H9 (cell line): ENCODE measurements at regions not wholly inside any gene's neighbourhood (a gene's known extent, or its start where the extent isn't known, plus 50 kb on each side); places are given as distances from the start of the nearest gene placed in this dataset.

ENCODE experiments used
- DNase-seq: peaks from one replicate; pipeline ENCODE4 v3.0.0-alpha.2; 2017
- H2AFZ ChIP-seq: one replicate; pipeline ENCODE4 v1.6.1; 2013; ENCODE audit warnings: mild to moderate bottlenecking, low read length, control low read depth, moderate library complexity
- H2AK5ac ChIP-seq: 2 replicates; pipeline ENCODE4 v1.6.1; 2013; ENCODE audit warnings: low read length, control low read depth, mixed read lengths; ENCODE audit not compliant: insufficient read length
- H2BK120ac ChIP-seq: one replicate; pipeline ENCODE4 v1.6.1; 2013; ENCODE audit warnings: low read depth, mild to moderate bottlenecking, low read length, control low read depth, inconsistent platforms; ENCODE audit not compliant: poor library complexity, severe bottlenecking
- H2BK12ac ChIP-seq: 2 replicates; pipeline ENCODE4 v1.6.1; 2013; ENCODE audit warnings: low read length, control low read depth, mixed read lengths, low read depth; ENCODE audit not compliant: insufficient read length
- H2BK15ac ChIP-seq: 2 replicates; pipeline ENCODE4 v1.6.1; 2013; ENCODE audit warnings: low read depth, low read length, control low read depth
- H2BK20ac ChIP-seq: one replicate; pipeline ENCODE4 v1.6.1; 2013; ENCODE audit warnings: low read depth, mild to moderate bottlenecking, low read length, control low read depth, inconsistent platforms; ENCODE audit not compliant: poor library complexity, severe bottlenecking
- H2BK5ac ChIP-seq: 2 replicates; pipeline ENCODE4 v1.6.1; 2013; ENCODE audit warnings: low read length, control low read depth, mixed read lengths; ENCODE audit not compliant: insufficient read length
- H3K14ac ChIP-seq: 2 replicates; pipeline ENCODE4 v1.6.1; 2013; ENCODE audit warnings: low read length, control low read depth; ENCODE audit not compliant: insufficient read depth
- H3K18ac ChIP-seq: 2 replicates; pipeline ENCODE4 v1.6.1; 2013; ENCODE audit warnings: low read depth, mild to moderate bottlenecking, mixed read lengths, low read length, control low read depth; ENCODE audit not compliant: insufficient read length
- H3K23ac ChIP-seq: 2 replicates; pipeline ENCODE4 v1.6.1; 2013; ENCODE audit warnings: low read length, control low read depth, mixed read lengths, low read depth; ENCODE audit not compliant: insufficient read length
- H3K23me2 ChIP-seq: 2 replicates; pipeline ENCODE4 v1.6.1; 2013; ENCODE audit warnings: low read depth, mild to moderate bottlenecking, mixed read lengths, low read length, control low read depth; ENCODE audit not compliant: insufficient read length, poor library complexity, severe bottlenecking
- H3K27ac ChIP-seq: 2 replicates; pipeline ENCODE4 v1.5.1; 2013; ENCODE audit warnings: low read length, control low read depth, mixed read lengths, low read depth; ENCODE audit not compliant: insufficient read length
- H3K27me3 ChIP-seq: 2 replicates; pipeline ENCODE4 v1.6.1; 2013; ENCODE audit warnings: low read length, control low read depth, inconsistent platforms; ENCODE audit not compliant: insufficient read depth
- H3K4ac ChIP-seq: 2 replicates; pipeline ENCODE4 v1.6.1; 2013; ENCODE audit warnings: low read depth, mild to moderate bottlenecking, control low read depth, inconsistent platforms, low read length, moderate library complexity
- H3K4me1 ChIP-seq: 2 replicates; pipeline ENCODE4 v1.6.1; 2013; ENCODE audit warnings: low read length, control low read depth, inconsistent platforms; ENCODE audit not compliant: insufficient read depth
- H3K4me2 ChIP-seq: 2 replicates; pipeline ENCODE4 v1.6.1; 2013; ENCODE audit warnings: low read length, control low read depth, mixed read lengths; ENCODE audit not compliant: insufficient read length, insufficient read depth
- H3K56ac ChIP-seq: 2 replicates; pipeline ENCODE4 v1.6.1; 2013; ENCODE audit warnings: low read depth, mild to moderate bottlenecking, mixed read lengths, low read length, control low read depth; ENCODE audit not compliant: insufficient read length
- H3K79me1 ChIP-seq: 2 replicates; pipeline ENCODE4 v1.6.1; 2013; ENCODE audit warnings: low read depth, mild to moderate bottlenecking, moderate library complexity, low read length, control low read depth, inconsistent platforms; ENCODE audit not compliant: insufficient read depth, poor library complexity, severe bottlenecking
- H3K79me2 ChIP-seq: 2 replicates; pipeline ENCODE4 v1.6.1; 2013; ENCODE audit warnings: low read length, control low read depth, inconsistent platforms; ENCODE audit not compliant: insufficient read depth
- H3K9ac ChIP-seq: 2 replicates; pipeline ENCODE4 v1.6.1; 2013; ENCODE audit warnings: low read length, control low read depth, mixed read lengths; ENCODE audit not compliant: insufficient read length; ENCODE audit errors: extremely low read depth
- H3K9me3 ChIP-seq: one replicate; pipeline ENCODE4 v1.6.1; 2013; ENCODE audit warnings: low read depth, low read length, inconsistent platforms; ENCODE audit not compliant: control insufficient read depth
- H3T11ph ChIP-seq: one replicate; pipeline ENCODE4 v1.6.1; 2013; ENCODE audit warnings: mild to moderate bottlenecking, low read length, control low read depth, inconsistent platforms
- H4K20me1 ChIP-seq: one replicate; pipeline ENCODE4 v1.6.1; 2013; ENCODE audit not compliant: control insufficient read depth, insufficient read length, insufficient read depth
- H4K5ac ChIP-seq: 2 replicates; pipeline ENCODE4 v1.6.1; 2013; ENCODE audit warnings: low read depth, mild to moderate bottlenecking, mixed read lengths, low read length, control low read depth; ENCODE audit not compliant: insufficient read length
- H4K8ac ChIP-seq: replicated peaks from 2 replicates; pipeline ENCODE4 v1.6.1; 2013; ENCODE audit warnings: low read length, control low read depth, mixed read lengths, low read depth; ENCODE audit not compliant: insufficient read length
- H4K91ac ChIP-seq: 2 replicates; pipeline ENCODE4 v1.6.1; 2013; ENCODE audit warnings: low read depth, mild to moderate bottlenecking, moderate library complexity, mixed read lengths, low read length, control low read depth; ENCODE audit not compliant: insufficient read length
- H3K27ac Mint-ChIP-seq, 3 experiments: 2 replicates in 2 of 3; 3 replicates in 1 of 3; pipeline ENCODE4 v1.8.0; 2020 to 2021; ENCODE audit warnings: mixed read lengths in 3 of 3, mild to moderate bottlenecking in 1 of 3, moderate library complexity in 1 of 3
- H3K27me3 Mint-ChIP-seq: 2 replicates; pipeline ENCODE4 v1.8.0; 2021; ENCODE audit warnings: low read depth, mild to moderate bottlenecking, moderate library complexity, mixed read lengths
- H3K36me3 Mint-ChIP-seq, 3 experiments: 2 replicates in 2 of 3; 3 replicates in 1 of 3; pipeline ENCODE4 v1.8.0; 2020 to 2021; ENCODE audit warnings: low read depth in 3 of 3, mixed read lengths in 3 of 3; ENCODE audit not compliant: insufficient read depth in 1 of 3
- H3K4me1 Mint-ChIP-seq, 2 experiments: 2 replicates each; pipeline ENCODE4 v1.8.0; 2020; ENCODE audit warnings: mixed read lengths in 2 of 2
- H3K4me3 Mint-ChIP-seq, 2 experiments: 2 replicates in 1 of 2; 3 replicates in 1 of 2; pipeline ENCODE4 v1.8.0; 2020 to 2021; ENCODE audit warnings: mild to moderate bottlenecking in 2 of 2, mixed read lengths in 2 of 2, moderate library complexity in 1 of 2
- H3K9me3 Mint-ChIP-seq, 2 experiments: 2 replicates in 1 of 2; 3 replicates in 1 of 2; pipeline ENCODE4 v1.8.0; 2020; ENCODE audit warnings: mild to moderate bottlenecking in 2 of 2, mixed read lengths in 2 of 2, moderate library complexity in 1 of 2
- CTCF ChIP-seq: fragments of 200-600 bp; sonication (generic); conservative IDR thresholded peaks from 3 replicates; pipeline ENCODE4 v1.8.0; 2021; ENCODE audit warnings: antibody characterized with exemption, mild to moderate bottlenecking
- WGBS: extraction: QIAGEN DNeasy Blood & Tissue Kit; methylation state at CpG from one replicate; pipeline ENCODE4 v1.1.7; 2013; ENCODE audit warnings: missing lambda C conversion rate, low lambda C conversion rate, mixed read lengths; ENCODE audit not compliant: insufficient read length; ENCODE audit errors: extremely low coverage; 5-methylcytosine and 5-hydroxymethylcytosine counted together

- H3K18ac ChIP-seq, result no peak overlapping the region
- no peak overlapping the region for H3K14ac ChIP-seq
- no peak overlapping the region for H2BK5ac ChIP-seq
- TF ChIP-seq CTCF, result no peak
- H3K23ac ChIP-seq, result no peak overlapping the region
- no peak overlapping the region for H4K8ac ChIP-seq
- no peaks in the 10 kb centered on the region for H3K9me3 ChIP-seq
- no peaks in the 10 kb centered on the region for H3K79me2 ChIP-seq
- H3K56ac ChIP-seq, result no peak overlapping the region
- no peak overlapping the region for H4K91ac ChIP-seq
- H3K4ac ChIP-seq, result no peak overlapping the region
- Mint-ChIP-seq H3K27ac (0 out of 7 replicates have a peak overlapping the region, but pooled peaks of 1 of the 3 experiments have one; percentile 21), H3K27me3 (no peaks in the 10 kb centered on the region; the same call in 1 of the 2 replicates), H3K4me3 (no peak overlapping the region), H3K9me3 (no peaks in the 10 kb centered on the region), H3K36me3 (no peaks in the 10 kb centered on the region; a peak in 1 of 7 replicates), H3K4me1 (peaks cover 21 to 29% of the 10 kb centered on the region in 2 experiments)
- H2BK12ac ChIP-seq, result no peak overlapping the region
- no peak overlapping the region for H2AFZ ChIP-seq
- no peak overlapping the region for H2BK15ac ChIP-seq
- H3K4me2 ChIP-seq, result no peak overlapping the region
- no peaks in the 10 kb centered on the region for H3K79me1 ChIP-seq
- H3K27me3 ChIP-seq, result no peaks in the 10 kb centered on the region; the same call in 1 of the 2 replicates
- no peak overlapping the region for H3K27ac ChIP-seq
- H3T11ph ChIP-seq, result no peak overlapping the region
- H2BK120ac ChIP-seq, result no peak overlapping the region
- H2BK20ac ChIP-seq, result no peak overlapping the region
- no peak overlapping the region for H2AK5ac ChIP-seq
- no peaks in the 10 kb centered on the region for H4K20me1 ChIP-seq
- DNase-seq, result no peak
- H3K23me2 ChIP-seq, result no peaks in the 10 kb centered on the region
- no CpG with 5 or more reads among the region's 5 CpGs for WGBS
- H4K5ac ChIP-seq, result no peak overlapping the region
- H3K9ac ChIP-seq, result no peak overlapping the region
- H3K4me1 ChIP-seq, result peaks cover 3% of the 10 kb centered on the region; the same call in 1 of the 2 replicates
These were observed 135.8 kb downstream of the EN1 start for GRCh38 chr2:118711603-118712002.
